Hepatocyte (in vitro differentiated cells): ENCODE measurements at regions not wholly inside any gene's neighbourhood (a gene's known extent, or its start where the extent isn't known, plus 50 kb on each side); places are given as distances from the start of the nearest gene placed in this dataset.

Experiments
- CTCF ChIP-seq: fragments of 200-600 bp; sonication (generic); IDR thresholded peaks from 2 replicates; pipeline ENCODE4 v1.5.1; 2016; ENCODE audit warnings: antibody characterized with exemption, mild to moderate bottlenecking; ENCODE audit not compliant: poor library complexity
- EZH2 ChIP-seq: fragments of 200-600 bp; sonication (generic); IDR thresholded peaks from 2 replicates; pipeline ENCODE4 v1.6.1; 2016; ENCODE audit warnings: antibody characterized with exemption, mild to moderate bottlenecking, borderline replicate concordance

DNA sequence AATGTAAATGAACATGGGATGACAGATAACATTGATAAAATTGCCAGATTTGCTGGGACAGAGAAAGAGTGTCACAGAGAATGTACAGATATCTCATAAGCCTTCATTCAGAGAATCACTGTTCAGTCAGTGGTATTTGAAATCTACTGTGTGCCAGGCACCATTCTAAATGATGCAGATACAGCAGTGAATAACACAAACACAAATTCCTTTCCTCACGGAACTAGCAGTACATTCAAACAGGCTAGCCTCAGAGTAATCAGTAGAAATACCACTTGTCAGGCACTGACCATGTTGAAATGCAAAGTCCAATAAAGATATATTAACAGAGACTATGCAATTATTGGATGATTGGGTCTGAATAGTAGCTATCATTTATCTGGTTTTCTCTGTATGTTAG is 211.0 kb downstream of the RDH14 start:
- TF ChIP-seq CTCF (no peak), EZH2 (no peak)
